OCI-LY3 (cell line): ENCODE measurements at regions not wholly inside any gene's neighbourhood (a gene's known extent, or its start where the extent isn't known, plus 50 kb on each side); places are given as distances from the start of the nearest gene placed in this dataset.

ENCODE experiments used
- CTCF ChIP-seq: fragments of 200-600, 300-600 bp; sonication (generic); IDR thresholded peaks from 2 replicates; pipeline ENCODE4 v1.5.1; 2014; ENCODE audit warnings: antibody characterized with exemption, low read length, low read depth
- EZH2phosphoT487 ChIP-seq: fragments of 200-600 bp; shearing (Covaris generic); IDR thresholded peaks from 2 replicates; pipeline ENCODE4 v1.6.1; 2018; ENCODE audit warnings: antibody characterized with exemption, mixed run types, low read depth

DNA sequence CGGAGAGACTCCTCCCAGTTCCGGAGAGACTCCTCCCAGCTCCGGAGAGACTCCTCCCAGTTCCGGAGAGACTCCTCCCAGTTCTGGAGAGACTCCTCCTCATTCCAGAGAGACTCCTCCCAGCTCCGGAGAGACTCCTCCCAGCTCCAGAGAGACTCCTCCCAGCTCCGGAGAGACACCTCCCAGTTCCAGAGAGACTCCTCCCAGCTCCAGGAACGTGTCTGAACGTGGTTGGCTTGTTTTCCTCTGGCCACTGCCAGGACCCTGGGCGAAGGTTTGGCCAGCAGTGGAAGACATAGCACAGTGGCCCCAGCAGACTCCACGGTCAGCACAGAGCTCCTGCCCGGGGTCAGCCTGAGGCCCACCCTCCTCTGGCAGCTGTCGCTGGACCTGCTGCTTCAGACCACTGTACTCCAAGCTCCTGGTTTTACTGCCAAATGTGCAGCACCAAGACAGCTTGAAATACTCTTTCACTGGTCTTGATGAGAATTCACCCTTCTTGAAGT lies 122.3 kb upstream of the AFDN start:
- TF ChIP-seq CTCF (no peak), EZH2phosphoT487 (no peak)
